ENCODE measurements at regions not wholly inside any gene's neighbourhood (a gene's known extent, or its start where the extent isn't known, plus 50 kb on each side); places are given as distances from the start of the nearest gene placed in this dataset.

DNA sequence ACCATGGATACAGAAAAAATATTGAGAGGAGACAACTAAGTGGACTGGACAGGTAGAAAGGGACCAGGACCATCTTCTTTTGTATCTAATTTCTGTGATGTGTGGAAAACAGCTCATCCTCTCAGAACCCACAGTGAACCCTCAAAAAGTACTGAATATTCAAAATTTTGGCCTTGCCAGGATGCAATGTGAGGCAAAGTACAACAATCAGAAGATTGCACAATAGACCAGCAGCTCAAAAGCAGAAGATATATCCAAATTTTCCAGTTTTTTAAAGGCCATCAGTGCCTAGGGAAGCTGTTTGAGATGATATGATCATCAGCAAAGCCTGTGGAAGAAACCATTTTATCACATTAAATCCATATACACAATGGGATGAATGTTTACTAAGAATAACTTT lies 973.3 kb upstream of the MIR17HG start:
- H3K9me3 ChIP-seq (replicated peaks; ENCODE audit: control insufficient read depth, insufficient read depth, low read depth, low read length), result no peaks in the 10 kb centered on the region; the same call in 1 of the 2 replicates
- FAIRE-seq (no peak), DNase-seq (ENCODE audit: extremely low read depth in 1 of 4, low spot score in 3 of 4) (no peak), ATAC-seq (no peak)
- ChIA-PET CTCF (ENCODE audit: low intra/inter-chr PET ratio) (no interaction called here), POLR2A (no interaction called here)
- no peaks in the 10 kb centered on the region for H3K9me1 ChIP-seq (ENCODE audit: control insufficient read depth, insufficient read depth, low read length)
- H3K9ac ChIP-seq (ENCODE audit: insufficient read depth in 1 of 2, low read depth in 2 of 2, low read length in 2 of 2), result no peak overlapping the region
- intact Hi-C loops (cut with micrococcal nuclease), result no loop called here
- H3K4me2 ChIP-seq (ENCODE audit: insufficient read depth, low read length), result no peak overlapping the region
- H3K79me2 ChIP-seq (ENCODE audit: control insufficient read depth, insufficient read depth, low read length), result no peaks in the 10 kb centered on the region
- BruUV-seq (replicated peaks), result no TSS peak
- H2AFZ ChIP-seq (ENCODE audit: low read depth, low read length), result no peak overlapping the region
- H3K36me3 ChIP-seq (ENCODE audit: control insufficient read depth, insufficient read depth, low read length), result no peaks in the 10 kb centered on the region
- TF ChIP-seq CEBPG (CRISPR knock-in tag; IDR thresholded peaks at IDR 0.05), result no peak
- peak in 1 of 2 experiments; percentile 46; a peak in 1 of 4 replicates for TF ChIP-seq CEBPG (tag; conservative IDR thresholded peaks at IDR 0.05 in 1 of 2, IDR thresholded peaks at IDR 0.05 in 1 of 2)
- TF ChIP-seq CREBBP (IDR thresholded peaks at IDR 0.05; ENCODE audit: low read depth, low read length), result no peak
- TF ChIP-seq, protein P1, sequence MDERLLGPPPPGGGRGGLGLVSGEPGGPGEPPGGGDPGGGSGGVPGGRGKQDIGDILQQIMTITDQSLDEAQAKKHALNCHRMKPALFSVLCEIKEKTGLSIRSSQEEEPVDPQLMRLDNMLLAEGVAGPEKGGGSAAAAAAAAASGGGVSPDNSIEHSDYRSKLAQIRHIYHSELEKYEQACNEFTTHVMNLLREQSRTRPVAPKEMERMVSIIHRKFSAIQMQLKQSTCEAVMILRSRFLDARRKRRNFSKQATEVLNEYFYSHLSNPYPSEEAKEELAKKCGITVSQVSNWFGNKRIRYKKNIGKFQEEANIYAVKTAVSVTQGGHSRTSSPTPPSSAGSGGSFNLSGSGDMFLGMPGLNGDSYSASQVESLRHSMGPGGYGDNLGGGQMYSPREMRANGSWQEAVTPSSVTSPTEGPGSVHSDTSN (CRISPR knock-in tag; IDR thresholded peaks at IDR 0.05; ENCODE audit: low read depth), result 0 out of 2 replicates have a peak, but pooled peaks have one; percentile 19
- TF ChIP-seq, protein P1 (tag; conservative IDR thresholded peaks at IDR 0.05; ENCODE audit: low read depth), result no peak
- TF ChIP-seq CEBPB (tag; IDR thresholded peaks at IDR 0.05), result peak; percentile 88
- no peak for TF ChIP-seq ZNF175 (CRISPR knock-in tag; IDR thresholded peaks at IDR 0.05; ENCODE audit: low read depth)
- no peaks in the 10 kb centered on the region for H4K20me1 ChIP-seq (replicated peaks; ENCODE audit: control insufficient read depth, insufficient read depth, low read length)
- in situ Hi-C loops (cut with MboI), result no loop called here
- no peaks in the 10 kb centered on the region for H3K27me3 ChIP-seq (ENCODE audit: control insufficient read depth in 2 of 2, insufficient read depth in 2 of 2, low read length in 2 of 2)
- H3K4me3 ChIP-seq, result no peak overlapping the region
- no peak overlapping the region for H3K27ac ChIP-seq (ENCODE audit: extremely low read depth, low read depth, low read length)
- no peaks in the 10 kb centered on the region for H3K4me1 ChIP-seq (replicated peaks in 1 of 2; ENCODE audit: control insufficient read depth in 2 of 2, insufficient read depth in 2 of 2, low read length in 2 of 2)

Data from K562 (cell line).